Nucleus accumbens (tissue), 56 donors: ENCODE measurements at regions not wholly inside any gene's neighbourhood (a gene's known extent, or its start where the extent isn't known, plus 50 kb on each side); places are given as distances from the start of the nearest gene placed in this dataset.

Experiments
- DNase-seq, 56 donors: peaks; one replicate each; lab custom pipeline; 2025; lab: John Stamatoyannopoulos, UW

- no peak for DNase-seq
Measured at GRCh38 chr4:92100975-92101374, 202.8 kb upstream of the GRID2 start.

GRCh38 chr4:92101737-92102172 is 202.0 kb upstream of the GRID2 start:
- no peak for DNase-seq

GRCh38 chr4:92104506-92104905 is 199.3 kb upstream of the GRID2 start:
- no peak for DNase-seq

- DNase-seq: no peak
Measured at GRCh38 chr4:92106816-92107215, 196.9 kb upstream of the GRID2 start.

- no peak for DNase-seq
Measured at GRCh38 chr4:92111493-92111892, 192.3 kb upstream of the GRID2 start.

GRCh38 chr4:92112805-92113204 is 191.0 kb upstream of the GRID2 start:
- DNase-seq: no peak

- peak in 14 of 56 donors; percentile 1 to 37 (median 4) for DNase-seq
Measured at GRCh38 chr4:92120810-92121498, 182.8 kb upstream of the GRID2 start.

- DNase-seq: no peak
Measured at GRCh38 chr4:92122911-92123310, 180.9 kb upstream of the GRID2 start.

GRCh38 chr4:92128676-92129075 is 175.1 kb upstream of the GRID2 start:
- DNase-seq: no peak

- DNase-seq: peak in 1 of 56 donors; percentile 2
Measured at GRCh38 chr4:92129408-92129994, 174.3 kb upstream of the GRID2 start.

GRCh38 chr4:92136434-92136833 is 167.3 kb upstream of the GRID2 start:
- DNase-seq: no peak

GRCh38 chr4:92163348-92163747 is 140.4 kb upstream of the GRID2 start:
- DNase-seq: no peak

- DNase-seq: no peak
Measured at GRCh38 chr4:92170340-92170739, 133.4 kb upstream of the GRID2 start.

- DNase-seq: no peak
Measured at GRCh38 chr4:92172203-92172602, 131.6 kb upstream of the GRID2 start.

GRCh38 chr4:92175250-92175649 is 128.5 kb upstream of the GRID2 start:
- no peak for DNase-seq

- DNase-seq: no peak
Measured at GRCh38 chr4:92182006-92182735, 121.6 kb upstream of the GRID2 start.

GRCh38 chr4:92182736-92183407 is 120.9 kb upstream of the GRID2 start:
- DNase-seq: no peak

- no peak for DNase-seq
Measured at GRCh38 chr4:92183825-92184224, 119.9 kb upstream of the GRID2 start.

- DNase-seq: no peak
Measured at GRCh38 chr4:92184566-92184965, 119.2 kb upstream of the GRID2 start.

GRCh38 chr4:92186239-92186638 is 117.5 kb upstream of the GRID2 start:
- DNase-seq: no peak

- no peak for DNase-seq
Measured at GRCh38 chr4:92189146-92189545, 114.6 kb upstream of the GRID2 start.
